HCT116 (cell line): ENCODE measurements at regions not wholly inside any gene's neighbourhood (a gene's known extent, or its start where the extent isn't known, plus 50 kb on each side); places are given as distances from the start of the nearest gene placed in this dataset.

ENCODE experiments used
- ATAC-seq: fragments of 200-7000 bp; cut with Tn5 transposase; 2 replicates; pipeline ENCODE4 v1.9.1; 2020; ENCODE audit warnings: mild to moderate bottlenecking, moderate library complexity
- BruUV-seq: library from RNA; stranded (reverse); fragments of 400-500 nt; replicated peaks from 2 replicates; lab custom pipeline; 2021; lab: Mats Ljungman, UMichigan
- CTCF ChIA-PET: fragments of 300-600 bp; sonication (Branson Sonifier 250); formaldehyde crosslinking; loops from one replicate; lab custom pipeline; 2021; ENCODE audit warnings: antibody characterized with exemption; lab: Charles Lee
- POLR2A ChIA-PET: fragments of 300-600, 350-600 bp; sonication (Branson Sonifier 250); formaldehyde crosslinking; loops from one replicate; lab custom pipeline; 2021; ENCODE audit warnings: antibody characterized with exemption; lab: Charles Lee
- RAD21 ChIA-PET, 2 experiments: fragments of 300-600 bp; sonication (Branson Sonifier 250); formaldehyde crosslinking; loops; one replicate each; lab custom pipeline; 2023; ENCODE audit warnings: low total read pairs in 2 of 2; ENCODE audit not compliant: uncharacterized antibody in 2 of 2, unreplicated experiment in 2 of 2, low non-redundant PET in 1 of 2; lab: Charles Lee
- DNase-seq: peaks from one replicate; pipeline ENCODE4 v3.0.0-alpha.2; 2010; ENCODE audit warnings: low read depth, low spot score
- H2AFZ ChIP-seq: fragments of 200-600 bp; shearing (Covaris generic), sonication (generic); 2 replicates; pipeline ENCODE4 v1.6.1; 2017; ENCODE audit warnings: low read depth, mixed run types, mixed read lengths, antibody characterized with exemption, low read length; ENCODE audit not compliant: poor library complexity, severe bottlenecking
- H3K27ac ChIP-seq: 2 replicates; pipeline ENCODE4 v1.5.1; 2012; ENCODE audit warnings: low read depth, low read length
- H3K27me3 ChIP-seq: fragments of 200-600 bp; sonication (generic); 2 replicates; pipeline ENCODE4 v1.6.1; 2016; ENCODE audit warnings: mixed run types, low read length, mixed read lengths; ENCODE audit not compliant: insufficient read depth
- H3K36me3 ChIP-seq, 2 experiments: fragments of 200-500 bp in 1 of 2; fragments of 200-600 bp in 1 of 2; sonication (Bioruptor generic) in 1 of 2; sonication (generic) in 1 of 2; 2 replicates each; pipeline versions ENCODE4 v1.5.1 to v1.6.1; 2014 to 2016; ENCODE audit warnings: low read length in 2 of 2, inconsistent platforms in 1 of 2, mixed read lengths in 1 of 2, mixed run types in 1 of 2; ENCODE audit not compliant: insufficient read depth in 2 of 2, control insufficient read depth in 1 of 2
- H3K4me1 ChIP-seq, 2 experiments: fragments of 200-600 bp in 1 of 2; sonication (generic) in 1 of 2; 2 replicates each; pipeline versions ENCODE4 v1.5.1 to v1.6.1; 2012 to 2017; ENCODE audit warnings: low read length in 2 of 2, inconsistent platforms in 1 of 2, mild to moderate bottlenecking in 1 of 2, mixed read lengths in 1 of 2, mixed run types in 1 of 2, moderate library complexity in 1 of 2; ENCODE audit not compliant: insufficient read depth in 2 of 2, control insufficient read depth in 1 of 2
- H3K4me2 ChIP-seq: fragments of 200-600 bp; sonication (generic); 2 replicates; pipeline ENCODE4 v1.6.1; 2017; ENCODE audit warnings: mixed run types, low read length, mixed read lengths
- H3K4me3 ChIP-seq, 2 experiments: fragments of 200-600 bp in 1 of 2; sonication (generic) in 1 of 2; replicated peaks in 1 of 2; 2 replicates each; pipeline ENCODE4 v1.5.1; 2011 to 2016; ENCODE audit warnings: low read length in 2 of 2, control low read depth in 1 of 2, low read depth in 1 of 2, mild to moderate bottlenecking in 1 of 2, mixed read lengths in 1 of 2, mixed run types in 1 of 2
- H3K79me2 ChIP-seq: fragments of 200-600 bp; sonication (generic); 2 replicates; pipeline ENCODE4 v1.6.1; 2017; ENCODE audit warnings: mild to moderate bottlenecking, mixed run types, low read length, moderate library complexity, mixed read lengths; ENCODE audit not compliant: insufficient read depth
- H3K9ac ChIP-seq: fragments of 200-600 bp; sonication (generic); 2 replicates; pipeline ENCODE4 v1.6.1; 2016; ENCODE audit warnings: low read length, mixed read lengths
- H3K9me2 ChIP-seq: fragments of 200-600 bp; sonication (generic), shearing (Covaris generic); 2 replicates; pipeline ENCODE4 v1.6.1; 2017; ENCODE audit warnings: mixed run types, mild to moderate bottlenecking, moderate library complexity; ENCODE audit not compliant: insufficient read depth
- H3K9me3 ChIP-seq, 2 experiments: fragments of 200-500 bp in 1 of 2; fragments of 200-600 bp in 1 of 2; sonication (Bioruptor generic) in 1 of 2; sonication (generic) in 1 of 2; 2 replicates each; pipeline ENCODE4 v1.6.1; 2014 to 2017; ENCODE audit warnings: low read length in 2 of 2, mixed read lengths in 2 of 2, inconsistent platforms in 1 of 2, low read depth in 1 of 2, mild to moderate bottlenecking in 1 of 2, mixed run types in 1 of 2, moderate library complexity in 1 of 2; ENCODE audit not compliant: control insufficient read depth in 1 of 2, insufficient read depth in 1 of 2
- H4K20me1 ChIP-seq: fragments of 200-600 bp; sonication (generic), shearing (Covaris generic); 2 replicates; pipeline ENCODE4 v1.6.1; 2017; ENCODE audit warnings: mixed run types, mild to moderate bottlenecking, moderate library complexity; ENCODE audit not compliant: insufficient read depth
- CBX3 ChIP-seq: IDR thresholded peaks from 2 replicates; pipeline ENCODE4 v1.6.1; 2012; ENCODE audit warnings: low read depth
- EGR1 ChIP-seq: IDR thresholded peaks from 2 replicates; pipeline ENCODE4 v1.6.1; 2012; ENCODE audit warnings: low read depth
- EZH2 ChIP-seq: fragments of 200-600 bp; sonication (generic); IDR thresholded peaks from 2 replicates; pipeline ENCODE4 v1.6.1; 2017; ENCODE audit warnings: antibody characterized with exemption, mixed run types
- EZH2phosphoT487 ChIP-seq: fragments of 200-600 bp; IDR thresholded peaks from 2 replicates; pipeline ENCODE4 v1.6.1; 2018; ENCODE audit warnings: antibody characterized with exemption, borderline replicate concordance
- FOSL1 ChIP-seq: IDR thresholded peaks from 2 replicates; pipeline ENCODE4 v1.6.1; 2012; ENCODE audit warnings: low read depth
- POLR2AphosphoS5 ChIP-seq: IDR thresholded peaks from 2 replicates; pipeline ENCODE4 v1.6.1; 2011; ENCODE audit warnings: mild to moderate bottlenecking, low read depth, low read length, moderate library complexity
- RAD21 ChIP-seq: IDR thresholded peaks from 2 replicates; pipeline ENCODE4 v1.6.1; 2012; ENCODE audit warnings: low read depth, mild to moderate bottlenecking
- SRF ChIP-seq: IDR thresholded peaks from 2 replicates; pipeline ENCODE4 v1.6.1; 2012; ENCODE audit warnings: low read depth
- TCF7L2 ChIP-seq: IDR thresholded peaks from 2 replicates; pipeline ENCODE4 v1.7.0; 2011; ENCODE audit warnings: borderline replicate concordance, inconsistent platforms; ENCODE audit not compliant: insufficient read depth, insufficient read length; ENCODE audit errors: extremely low read depth
- intact Hi-C: fragments of 100-400 bp; cut with micrococcal nuclease; formaldehyde crosslinking; loops from 2 replicates; pipeline ENCODE4 v1.10.0; 2022
- TF ChIP-seq, protein P1 (sequence below): IDR thresholded peaks from 2 replicates; pipeline ENCODE4 v1.6.1; 2011; ENCODE audit warnings: mild to moderate bottlenecking, low read length, moderate library complexity; ENCODE audit not compliant: insufficient replicate concordance; ENCODE audit errors: extremely low read depth
- TF ChIP-seq, protein P2 (sequence below): IDR thresholded peaks from 2 replicates; pipeline ENCODE4 v1.6.1; 2012
- TF ChIP-seq, protein P3 (sequence below): IDR thresholded peaks from 2 replicates; pipeline ENCODE4 v1.6.1; 2012

DNA sequence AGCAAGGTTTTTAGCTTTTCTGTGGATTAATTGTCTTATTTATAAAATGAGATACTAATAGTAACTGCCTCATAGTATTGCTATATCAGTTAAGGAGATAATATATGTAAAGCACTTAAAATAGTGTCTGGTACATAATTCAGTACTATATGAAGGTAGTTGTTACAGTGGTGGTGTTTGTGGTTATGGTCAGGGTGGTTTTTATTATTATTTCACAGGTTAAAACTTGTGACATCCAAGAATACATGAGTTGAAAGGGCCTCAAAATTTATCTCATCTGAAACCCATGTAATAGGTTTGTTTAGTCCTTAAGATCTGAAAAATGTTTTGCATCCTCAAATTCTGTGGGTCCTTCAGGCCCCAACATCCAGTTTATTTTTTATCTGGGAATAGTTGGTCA, 369.5 kb upstream of the LRATD1 start:
- no peak for DNase-seq
- TF ChIP-seq SRF, result no peak
- TF ChIP-seq, protein P1, sequence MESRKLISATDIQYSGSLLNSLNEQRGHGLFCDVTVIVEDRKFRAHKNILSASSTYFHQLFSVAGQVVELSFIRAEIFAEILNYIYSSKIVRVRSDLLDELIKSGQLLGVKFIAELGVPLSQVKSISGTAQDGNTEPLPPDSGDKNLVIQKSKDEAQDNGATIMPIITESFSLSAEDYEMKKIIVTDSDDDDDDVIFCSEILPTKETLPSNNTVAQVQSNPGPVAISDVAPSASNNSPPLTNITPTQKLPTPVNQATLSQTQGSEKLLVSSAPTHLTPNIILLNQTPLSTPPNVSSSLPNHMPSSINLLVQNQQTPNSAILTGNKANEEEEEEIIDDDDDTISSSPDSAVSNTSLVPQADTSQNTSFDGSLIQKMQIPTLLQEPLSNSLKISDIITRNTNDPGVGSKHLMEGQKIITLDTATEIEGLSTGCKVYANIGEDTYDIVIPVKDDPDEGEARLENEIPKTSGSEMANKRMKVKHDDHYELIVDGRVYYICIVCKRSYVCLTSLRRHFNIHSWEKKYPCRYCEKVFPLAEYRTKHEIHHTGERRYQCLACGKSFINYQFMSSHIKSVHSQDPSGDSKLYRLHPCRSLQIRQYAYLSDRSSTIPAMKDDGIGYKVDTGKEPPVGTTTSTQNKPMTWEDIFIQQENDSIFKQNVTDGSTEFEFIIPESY, result no peak
- TF ChIP-seq, all 23 proteins: peak for 0
- intact Hi-C loops, result no loop called here
- no peaks in the 10 kb centered on the region for H3K4me1 ChIP-seq
- H4K20me1 ChIP-seq, result no peaks in the 10 kb centered on the region
- no peaks in the 10 kb centered on the region for H3K79me2 ChIP-seq
- CTCF ChIA-PET, result no interaction called here
- no peak overlapping the region for H3K27ac ChIP-seq
- no peak for ATAC-seq
- H3K36me3 ChIP-seq, result no peaks in the 10 kb centered on the region
- peaks cover 0 to 24% of the 10 kb centered on the region in 2 experiments; a peak in 2 of 4 replicates for H3K9me3 ChIP-seq
- no peak overlapping the region for H3K9ac ChIP-seq
- H2AFZ ChIP-seq, result no peak overlapping the region
- RAD21 ChIA-PET, result no interaction called here
- H3K4me3 ChIP-seq, result no peak overlapping the region
- H3K9me2 ChIP-seq, result no peaks in the 10 kb centered on the region
- no TSS peak for BruUV-seq
- no peak overlapping the region for H3K4me2 ChIP-seq
- H3K27me3 ChIP-seq, result no peaks in the 10 kb centered on the region
- POLR2A ChIA-PET, result no interaction called here

DNA sequence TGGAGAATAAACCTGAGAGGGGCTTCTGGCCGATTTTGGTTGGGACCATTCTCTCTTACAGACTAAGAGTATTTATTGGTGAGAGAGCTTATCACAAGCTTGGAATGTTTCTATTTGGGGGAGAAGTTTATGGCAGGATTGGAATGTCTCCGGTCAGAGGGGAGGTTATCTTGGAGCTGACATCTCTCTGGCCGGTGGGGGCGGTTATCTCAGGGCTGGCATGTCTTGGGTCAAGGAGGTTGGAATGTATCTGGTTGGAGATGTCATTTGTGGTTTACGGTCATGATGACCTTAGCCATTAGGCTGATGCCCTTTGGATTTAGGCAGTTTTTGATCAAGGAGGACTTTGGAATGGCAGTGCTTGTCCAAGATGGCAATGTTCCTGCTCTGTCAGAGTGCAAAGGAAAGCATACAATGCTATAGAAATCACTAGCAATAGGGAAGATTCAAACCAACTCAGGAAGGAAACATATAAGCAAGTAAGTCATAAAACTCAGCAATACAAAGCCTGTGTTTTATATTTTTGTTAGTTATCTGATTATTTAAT, 362.4 kb upstream of the LRATD1 start:
- no peak overlapping the region for H3K9ac ChIP-seq
- H3K4me2 ChIP-seq, result no peak overlapping the region
- H2AFZ ChIP-seq, result no peak overlapping the region
- CTCF ChIA-PET, result no interaction called here
- H3K9me2 ChIP-seq, result no peaks in the 10 kb centered on the region
- no peaks in the 10 kb centered on the region for H3K79me2 ChIP-seq
- no TSS peak for BruUV-seq
- no peak overlapping the region for H3K4me3 ChIP-seq
- H3K9me3 ChIP-seq, result peaks cover 4 to 16% of the 10 kb centered on the region in 2 experiments; a peak in 2 of 4 replicates
- ATAC-seq (no peak), DNase-seq (no peak)
- POLR2A ChIA-PET, result no interaction called here
- intact Hi-C loops, result no loop called here
- H3K27me3 ChIP-seq, result no peaks in the 10 kb centered on the region
- TF ChIP-seq, protein P2, sequence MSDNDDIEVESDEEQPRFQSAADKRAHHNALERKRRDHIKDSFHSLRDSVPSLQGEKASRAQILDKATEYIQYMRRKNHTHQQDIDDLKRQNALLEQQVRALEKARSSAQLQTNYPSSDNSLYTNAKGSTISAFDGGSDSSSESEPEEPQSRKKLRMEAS, result no peak
- TF ChIP-seq EZH2phosphoT487 (no peak), POLR2AphosphoS5 (no peak), TCF7L2 (no peak), EGR1 (no peak), FOSL1 (no peak), CBX3 (no peak), EZH2 (no peak), RAD21 (no peak)
- TF ChIP-seq, protein P3, sequence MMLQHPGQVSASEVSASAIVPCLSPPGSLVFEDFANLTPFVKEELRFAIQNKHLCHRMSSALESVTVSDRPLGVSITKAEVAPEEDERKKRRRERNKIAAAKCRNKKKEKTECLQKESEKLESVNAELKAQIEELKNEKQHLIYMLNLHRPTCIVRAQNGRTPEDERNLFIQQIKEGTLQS, result no peak
- RAD21 ChIA-PET, result no interaction called here
- H3K4me1 ChIP-seq, result no peaks in the 10 kb centered on the region
- no peaks in the 10 kb centered on the region for H3K36me3 ChIP-seq
- H4K20me1 ChIP-seq, result no peaks in the 10 kb centered on the region
- no peak overlapping the region for H3K27ac ChIP-seq
